ENCODE measurements at regions not wholly inside any gene's neighbourhood (a gene's known extent, or its start where the extent isn't known, plus 50 kb on each side); places are given as distances from the start of the nearest gene placed in this dataset.
"Not testable (repeated sequence)": the region's sequence is repeated elsewhere in the genome, so short reads cannot be mapped to it uniquely, and the experiment has no call there.

DNA sequence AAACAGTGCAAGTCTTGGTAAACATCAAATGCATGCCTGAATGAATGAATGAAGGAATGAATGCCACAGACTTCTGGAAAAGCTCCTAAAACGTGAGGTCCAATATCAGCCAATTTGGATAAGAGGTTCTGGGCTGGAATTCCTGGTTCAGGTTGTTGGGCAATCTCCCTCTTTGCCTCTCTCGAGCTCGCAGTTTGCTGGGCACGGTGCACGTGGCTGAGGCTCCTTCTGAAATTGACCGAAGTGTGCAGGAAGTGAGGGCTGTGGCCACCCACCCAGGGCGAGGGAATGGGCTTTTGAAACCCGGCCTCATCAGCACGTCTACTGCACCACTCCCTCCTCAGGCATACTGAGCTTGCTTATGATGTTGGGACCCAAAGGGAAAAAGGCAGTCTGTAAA lies 288.8 kb upstream of the HS6ST1 start:
- DNase-seq (ENCODE audit: low read depth in 2 of 2, low spot score in 1 of 2) = no peak

DNA sequence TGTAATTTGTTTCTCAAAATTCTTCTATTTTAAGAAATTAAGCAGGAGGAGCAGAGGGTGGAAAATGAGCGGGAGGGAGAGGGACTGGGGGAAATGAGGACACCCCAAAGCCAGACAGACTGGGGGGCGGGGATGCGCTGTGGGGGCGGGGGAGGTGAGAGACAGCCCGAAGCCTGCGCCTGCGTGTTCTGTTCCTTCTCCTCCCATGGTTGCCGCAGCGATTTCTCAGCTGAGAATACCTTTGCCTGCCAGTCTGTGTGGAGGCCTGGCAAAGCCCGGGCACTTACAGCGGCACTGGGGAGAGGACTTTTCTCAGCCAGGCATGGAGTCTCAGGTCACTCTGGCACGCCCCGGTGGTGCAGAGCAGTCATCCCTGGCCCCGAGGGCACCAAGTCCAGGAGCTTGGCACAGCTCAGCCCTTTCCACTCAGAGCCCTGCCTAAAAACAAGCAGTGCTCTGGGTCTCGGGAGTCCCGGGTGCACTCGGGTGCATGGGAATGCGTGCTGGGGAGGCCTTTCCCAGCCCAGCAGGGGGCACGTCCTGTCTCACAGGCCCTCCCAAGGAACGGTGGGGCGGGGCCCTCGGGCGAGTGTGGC lies 289.3 kb upstream of the HS6ST1 start:
- DNase-seq (ENCODE audit: low read depth in 2 of 2, low spot score in 1 of 2) = no peak

GRCh38 chr2:128608921-128609880 lies 290.5 kb upstream of the HS6ST1 start:
- no peak for DNase-seq (ENCODE audit: low read depth in 2 of 2, low spot score in 1 of 2)

- no peak for DNase-seq (ENCODE audit: low read depth in 2 of 2, low spot score in 1 of 2)
Measured at GRCh38 chr2:128610496-128610895, 291.8 kb upstream of the HS6ST1 start.

- no peak for DNase-seq (ENCODE audit: low read depth in 2 of 2, low spot score in 1 of 2)
Measured at GRCh38 chr2:128611421-128612320, 293.0 kb upstream of the HS6ST1 start.

DNA sequence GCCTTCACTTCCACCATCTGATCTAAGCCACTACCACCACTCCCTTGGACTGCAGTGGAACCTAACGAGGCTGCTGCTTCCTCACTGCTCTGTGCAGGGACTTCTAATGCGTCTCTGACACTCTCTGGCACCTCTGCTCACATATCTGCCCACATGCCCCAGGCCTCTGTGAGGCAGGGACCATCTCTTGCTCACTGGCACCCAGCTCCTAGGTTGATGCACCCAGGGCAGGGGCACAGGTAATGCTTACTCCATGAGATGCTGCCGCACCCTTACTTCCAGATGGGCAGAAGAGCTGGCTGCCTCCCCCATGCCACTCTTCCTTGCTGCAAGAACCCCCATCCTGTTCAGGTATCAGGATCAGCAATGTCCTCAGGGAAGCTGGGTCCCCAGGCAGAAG lies 294.0 kb upstream of the HS6ST1 start:
- DNase-seq (ENCODE audit: low read depth in 2 of 2, low spot score in 1 of 2) = no peak

- DNase-seq (ENCODE audit: low read depth in 2 of 2, low spot score in 1 of 2) = no peak
Measured at GRCh38 chr2:128613351-128613750, 294.7 kb upstream of the HS6ST1 start.

- DNase-seq (ENCODE audit: low read depth in 2 of 2, low spot score in 1 of 2) = no peak
Measured at GRCh38 chr2:128613876-128614275, 295.2 kb upstream of the HS6ST1 start.

DNA sequence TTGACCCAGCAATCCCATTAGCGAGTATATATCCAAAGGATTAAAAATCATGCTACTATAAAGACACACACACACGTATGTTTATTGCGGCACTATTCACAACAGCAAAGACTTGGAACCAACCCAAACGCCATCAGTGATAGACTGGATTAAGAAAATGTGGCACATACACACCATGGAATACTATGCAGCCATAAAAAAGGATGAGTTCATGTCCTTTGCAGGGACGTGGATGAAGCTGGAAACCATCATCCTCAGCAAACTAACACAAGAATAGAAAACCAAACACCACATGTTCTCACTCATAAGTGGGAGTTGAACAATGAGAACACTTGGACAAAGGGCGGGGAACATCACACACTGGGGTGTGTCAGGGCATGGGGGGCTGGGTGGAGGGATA lies 296.2 kb upstream of the HS6ST1 start:
- not testable (repeated sequence) for DNase-seq (ENCODE audit: low read depth in 2 of 2, low spot score in 1 of 2)

DNA sequence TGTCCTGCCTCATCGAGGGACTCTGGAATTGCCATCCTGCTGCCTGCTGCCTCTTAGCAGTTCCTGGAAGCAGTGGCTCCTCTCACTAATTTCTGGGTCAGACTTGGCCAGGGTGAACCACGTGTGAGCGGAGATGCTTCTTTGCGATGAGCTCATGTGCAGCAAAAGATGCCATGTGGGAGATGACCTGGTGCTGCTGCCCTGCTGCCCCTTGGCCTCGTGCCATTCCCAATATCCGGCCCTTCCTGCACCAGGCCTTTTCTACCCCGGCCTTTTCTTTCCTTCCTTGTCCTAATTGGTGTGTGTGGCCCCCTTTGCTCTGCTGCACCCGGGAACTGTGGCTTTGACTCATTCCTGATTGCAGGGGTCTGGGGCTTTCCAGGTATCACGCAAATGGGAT lies 296.9 kb upstream of the HS6ST1 start:
- DNase-seq (ENCODE audit: low read depth in 2 of 2, low spot score in 1 of 2) = no peak

DNA sequence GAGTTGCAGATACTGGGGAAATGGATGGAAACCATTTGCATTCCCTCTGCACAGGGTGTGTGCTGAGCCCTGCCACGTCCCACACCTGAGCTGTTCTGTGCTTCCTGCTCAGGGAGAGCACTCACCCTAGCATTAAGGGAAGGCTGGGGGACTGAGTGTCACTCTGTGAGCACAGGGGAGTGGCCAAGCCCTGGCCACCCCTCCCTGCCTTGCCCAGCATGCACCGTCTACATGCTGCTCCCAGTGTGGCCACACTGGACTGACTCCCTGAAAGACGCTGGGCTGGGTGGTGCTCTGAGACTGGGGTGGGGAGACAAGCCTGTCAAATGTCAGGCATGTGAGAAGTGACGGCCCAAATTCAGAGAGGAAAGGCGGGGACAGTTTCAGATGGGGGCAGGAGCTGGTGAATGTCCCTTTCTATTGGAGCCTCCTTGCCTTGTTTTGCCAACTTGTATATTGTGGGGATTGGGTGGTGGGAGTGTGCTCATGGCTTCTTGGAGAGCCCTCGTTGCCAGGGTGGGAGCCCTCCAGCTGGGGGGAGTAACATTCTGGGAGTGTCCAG lies 298.4 kb upstream of the HS6ST1 start:
- no peak for DNase-seq (ENCODE audit: low read depth in 2 of 2, low spot score in 1 of 2)

- DNase-seq (ENCODE audit: low read depth in 2 of 2, low spot score in 1 of 2) = no peak
Measured at GRCh38 chr2:128617661-128618060, 299.0 kb upstream of the HS6ST1 start.

DNA sequence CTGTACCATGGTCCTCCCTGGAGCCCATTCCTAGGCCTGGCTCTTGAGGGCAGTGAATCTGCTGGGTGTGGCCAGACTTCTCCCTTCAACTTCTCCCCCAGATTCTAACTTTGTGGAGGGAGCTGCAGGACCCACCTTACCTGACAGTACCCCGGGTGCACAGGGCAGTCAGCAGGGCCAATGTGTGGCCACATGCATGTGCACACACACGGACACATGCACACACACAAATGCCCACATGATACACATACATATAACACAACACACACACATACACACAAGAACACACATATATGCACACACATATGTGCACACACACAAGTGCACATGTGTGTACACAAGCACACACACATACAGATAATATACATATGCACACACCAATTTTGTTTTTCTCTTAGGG lies 300.0 kb upstream of the HS6ST1 start:
- no peak for DNase-seq (ENCODE audit: low read depth in 2 of 2, low spot score in 1 of 2)

DNA sequence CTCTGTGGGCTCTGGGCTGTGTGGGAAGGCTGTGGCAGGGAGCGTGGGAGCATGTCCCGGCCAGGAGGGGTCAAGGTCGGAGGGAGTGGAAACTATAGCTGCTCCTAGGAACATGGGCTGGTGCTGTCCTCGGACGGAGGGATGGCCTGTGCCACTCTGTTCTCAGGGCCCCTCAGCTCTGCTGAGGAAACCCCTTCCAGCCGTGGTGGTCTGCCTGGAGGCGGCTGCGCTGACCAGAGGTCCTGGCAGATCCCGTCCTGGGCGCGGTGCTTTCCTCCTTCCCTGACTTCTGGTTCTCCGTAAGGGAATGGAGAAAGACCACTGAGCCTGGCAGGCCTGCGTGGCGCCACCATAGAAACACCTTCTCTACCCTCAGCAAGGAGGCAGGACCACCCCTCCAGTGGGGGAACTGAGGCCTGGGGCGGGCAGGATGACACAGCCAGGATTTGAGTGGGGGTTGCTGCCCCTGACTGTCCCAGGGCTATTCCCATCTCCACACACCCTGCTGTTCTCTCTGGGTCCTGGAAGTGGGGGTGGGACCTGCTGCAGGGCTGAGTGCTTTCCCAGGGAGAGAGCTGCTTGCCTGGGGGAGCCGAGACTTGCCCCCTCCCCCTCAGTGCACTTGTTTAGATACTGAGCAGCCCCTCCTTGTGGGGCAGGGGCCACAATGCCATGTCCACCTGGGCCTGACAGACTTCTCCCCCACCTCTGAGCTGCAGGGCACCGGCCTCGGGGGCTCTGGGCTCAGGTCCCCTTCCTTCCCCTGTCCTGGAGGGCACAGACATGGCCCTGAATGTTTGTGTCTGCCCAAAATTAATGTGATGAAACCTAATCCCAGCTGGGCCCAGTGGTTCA lies 301.0 kb upstream of the HS6ST1 start:
- no peak for DNase-seq (ENCODE audit: low read depth in 2 of 2, low spot score in 1 of 2)

DNA sequence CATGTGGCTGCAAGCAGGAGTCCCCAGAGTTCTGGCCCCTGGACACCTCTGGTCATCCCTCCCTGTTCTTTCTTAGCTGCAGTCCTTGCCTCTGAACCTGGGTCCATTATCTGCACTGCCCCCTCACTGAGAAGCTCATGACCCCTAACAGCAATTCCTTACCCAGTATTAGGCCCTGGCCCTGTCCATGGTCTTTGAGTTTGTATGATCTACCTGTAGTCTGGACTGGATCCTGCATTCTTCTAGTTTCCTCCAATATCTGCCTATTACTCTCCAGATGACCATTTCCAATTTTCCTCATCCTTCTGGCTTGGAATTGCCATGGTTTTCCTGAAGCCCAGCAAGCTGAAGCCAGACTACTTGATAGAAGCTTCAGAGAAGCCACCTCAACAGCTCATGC lies 302.4 kb upstream of the HS6ST1 start:
- no peak for DNase-seq (ENCODE audit: low read depth in 2 of 2, low spot score in 1 of 2)

DNA sequence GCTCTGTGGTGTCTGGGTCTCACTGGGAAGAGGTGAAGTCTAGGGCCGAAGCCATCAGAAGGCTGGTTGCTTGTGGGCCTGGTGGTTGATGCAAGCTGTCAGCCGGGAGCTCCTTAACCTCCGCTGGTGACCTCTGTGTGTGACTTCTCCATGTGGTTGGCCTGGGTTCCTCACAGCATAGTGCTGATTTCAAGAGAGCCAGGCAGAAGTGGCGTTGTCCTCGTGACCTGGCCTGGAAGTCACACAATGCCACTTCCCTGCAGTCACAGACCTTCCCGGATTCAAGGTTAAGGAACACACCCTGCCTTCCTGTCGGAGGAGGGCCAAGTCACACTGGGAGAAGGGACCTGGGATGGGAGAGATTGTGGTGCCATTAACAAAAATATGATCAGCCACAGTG lies 303.7 kb upstream of the HS6ST1 start:
- no peak for DNase-seq (ENCODE audit: low read depth in 2 of 2, low spot score in 1 of 2)

GRCh38 chr2:128622955-128623620 lies 304.4 kb upstream of the HS6ST1 start:
- no peak for DNase-seq (ENCODE audit: low read depth in 2 of 2, low spot score in 1 of 2)

GRCh38 chr2:128623776-128624761 lies 305.4 kb upstream of the HS6ST1 start:
- DNase-seq (ENCODE audit: low read depth in 2 of 2, low spot score in 1 of 2) = no peak

DNA sequence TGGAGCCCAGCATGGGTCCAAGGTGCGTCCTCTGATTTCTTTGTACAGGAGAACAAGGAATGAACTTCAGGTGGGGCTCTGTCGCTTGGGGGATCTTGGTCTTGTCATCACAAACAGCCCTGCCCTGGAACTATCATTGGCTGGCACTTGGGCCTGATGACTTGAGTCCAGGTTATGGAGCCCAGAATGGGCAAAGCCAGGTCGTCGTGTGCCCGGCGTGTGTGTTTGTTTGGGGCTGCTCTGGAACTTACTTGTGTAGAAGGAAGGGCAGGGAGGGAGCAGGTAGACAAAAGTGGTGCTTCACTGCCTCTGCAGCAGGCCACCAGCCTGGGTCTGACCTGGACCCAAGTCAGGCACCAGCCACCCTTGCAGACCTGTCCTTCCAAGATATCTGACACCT lies 306.3 kb upstream of the HS6ST1 start:
- no peak for DNase-seq (ENCODE audit: low read depth in 2 of 2, low spot score in 1 of 2)
